ENCODE measurements at regions not wholly inside any gene's neighbourhood (a gene's known extent, or its start where the extent isn't known, plus 50 kb on each side); places are given as distances from the start of the nearest gene placed in this dataset.

- TF ChIP-seq, protein P1, sequence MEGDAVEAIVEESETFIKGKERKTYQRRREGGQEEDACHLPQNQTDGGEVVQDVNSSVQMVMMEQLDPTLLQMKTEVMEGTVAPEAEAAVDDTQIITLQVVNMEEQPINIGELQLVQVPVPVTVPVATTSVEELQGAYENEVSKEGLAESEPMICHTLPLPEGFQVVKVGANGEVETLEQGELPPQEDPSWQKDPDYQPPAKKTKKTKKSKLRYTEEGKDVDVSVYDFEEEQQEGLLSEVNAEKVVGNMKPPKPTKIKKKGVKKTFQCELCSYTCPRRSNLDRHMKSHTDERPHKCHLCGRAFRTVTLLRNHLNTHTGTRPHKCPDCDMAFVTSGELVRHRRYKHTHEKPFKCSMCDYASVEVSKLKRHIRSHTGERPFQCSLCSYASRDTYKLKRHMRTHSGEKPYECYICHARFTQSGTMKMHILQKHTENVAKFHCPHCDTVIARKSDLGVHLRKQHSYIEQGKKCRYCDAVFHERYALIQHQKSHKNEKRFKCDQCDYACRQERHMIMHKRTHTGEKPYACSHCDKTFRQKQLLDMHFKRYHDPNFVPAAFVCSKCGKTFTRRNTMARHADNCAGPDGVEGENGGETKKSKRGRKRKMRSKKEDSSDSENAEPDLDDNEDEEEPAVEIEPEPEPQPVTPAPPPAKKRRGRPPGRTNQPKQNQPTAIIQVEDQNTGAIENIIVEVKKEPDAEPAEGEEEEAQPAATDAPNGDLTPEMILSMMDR (IDR thresholded peaks at IDR 0.05; ENCODE audit: insufficient read depth, low read length, poor library complexity, severe bottlenecking) = no peak
- no peak for TF ChIP-seq EZH2phosphoT487 (conservative IDR thresholded peaks at IDR 0.05; ENCODE audit: low read length)
These were observed 396.4 kb downstream of the SHQ1 start for GRCh38 chr3:72451841-72452240.

Data from SU-DHL-6 (cell line).